ENCODE measurements at regions not wholly inside any gene's neighbourhood (a gene's known extent, or its start where the extent isn't known, plus 50 kb on each side); places are given as distances from the start of the nearest gene placed in this dataset.

GRCh38 chr17:71176331-71176730 is 944.5 kb upstream of the SOX9 start:
- TF ChIP-seq POLR2A (IDR thresholded peaks at IDR 0.05; ENCODE audit: low read depth, low read length) (no peak), POLR2AphosphoS5 (IDR thresholded peaks at IDR 0.05; ENCODE audit: low read depth, low read length) (no peak)
